Left renal pelvis (tissue), 4 donors: ENCODE measurements at regions not wholly inside any gene's neighbourhood (a gene's known extent, or its start where the extent isn't known, plus 50 kb on each side); places are given as distances from the start of the nearest gene placed in this dataset.
A peak's percentile ranks its signal among the peaks of the same experiment; 100 is the strongest.

Source experiments
- DNase-seq, 4 donors: peaks; one replicate each; pipeline ENCODE4 v3.0.0-alpha.2; 2013; ENCODE audit warnings: low read depth in 4 of 4, low spot score in 3 of 4

GRCh38 chr9:95822583-95823431, 52.7 kb upstream of the ERCC6L2 start:
- DNase-seq: no peak

GRCh38 chr9:95822015-95822414, 53.5 kb upstream of the ERCC6L2 start:
- no peak for DNase-seq

- DNase-seq: no peak
Measured at GRCh38 chr9:95820074-95820473, 55.4 kb upstream of the ERCC6L2 start.

GRCh38 chr9:95819636-95820035, 55.9 kb upstream of the ERCC6L2 start:
- no peak for DNase-seq

- no peak for DNase-seq
Measured at GRCh38 chr9:95817205-95817604, 58.3 kb upstream of the ERCC6L2 start.

GRCh38 chr9:95816716-95817115, 58.8 kb upstream of the ERCC6L2 start:
- DNase-seq: no peak

- no peak for DNase-seq
Measured at GRCh38 chr9:95815961-95816360, 59.5 kb upstream of the ERCC6L2 start.

- no peak for DNase-seq
Measured at GRCh38 chr9:95815133-95815532, 60.4 kb upstream of the ERCC6L2 start.

GRCh38 chr9:95813923-95814322, 61.6 kb upstream of the ERCC6L2 start:
- no peak for DNase-seq

- DNase-seq: no peak
Measured at GRCh38 chr9:95810814-95811213, 64.7 kb upstream of the ERCC6L2 start.

GRCh38 chr9:95810133-95810532, 65.4 kb upstream of the ERCC6L2 start:
- no peak for DNase-seq

- no peak for DNase-seq
Measured at GRCh38 chr9:95809686-95810085, 65.8 kb upstream of the ERCC6L2 start.

- DNase-seq: no peak
Measured at GRCh38 chr9:95808011-95808410, 67.5 kb upstream of the ERCC6L2 start.

- no peak for DNase-seq
Measured at GRCh38 chr9:95807326-95807947, 68.1 kb upstream of the ERCC6L2 start.

- DNase-seq: no peak
Measured at GRCh38 chr9:95803197-95803596, 72.3 kb upstream of the ERCC6L2 start.

- DNase-seq: no peak
Measured at GRCh38 chr9:95801797-95802196, 73.7 kb upstream of the ERCC6L2 start.

GRCh38 chr9:95796029-95796428, 79.5 kb upstream of the ERCC6L2 start:
- DNase-seq: no peak

GRCh38 chr9:95793924-95794828, 81.3 kb upstream of the ERCC6L2 start:
- peak in 1 of 4 donors; percentile 32 for DNase-seq

GRCh38 chr9:95791695-95792094, 83.8 kb upstream of the ERCC6L2 start:
- DNase-seq: no peak

- no peak for DNase-seq
Measured at GRCh38 chr9:95791286-95791685, 84.2 kb upstream of the ERCC6L2 start.

- no peak for DNase-seq
Measured at GRCh38 chr9:95788521-95788991, 86.9 kb upstream of the ERCC6L2 start.
